A673 (cell line): ENCODE measurements at regions not wholly inside any gene's neighbourhood (a gene's known extent, or its start where the extent isn't known, plus 50 kb on each side); places are given as distances from the start of the nearest gene placed in this dataset.
"Not testable (repeated sequence)": the region's sequence is repeated elsewhere in the genome, so short reads cannot be mapped to it uniquely, and the experiment has no call there.

Source experiments
- BruUV-seq: library from RNA; stranded (reverse); fragments of 400-500 nt; replicated peaks from 2 replicates; lab custom pipeline; 2021; lab: Mats Ljungman, UMichigan
- CTCF ChIA-PET: fragments of 300-600 bp; sonication (Branson Sonifier 250); formaldehyde crosslinking; loops from one replicate; lab custom pipeline; 2022; ENCODE audit warnings: antibody characterized with exemption; lab: Charles Lee
- POLR2A ChIA-PET: fragments of 300-600 bp; sonication (Branson Sonifier 250); formaldehyde crosslinking; loops from one replicate; lab custom pipeline; 2022; ENCODE audit warnings: antibody characterized with exemption; ENCODE audit not compliant: low non-redundant PET; lab: Charles Lee
- DNase-seq: peaks from one replicate; pipeline ENCODE4 v3.0.0-alpha.2; 2015; ENCODE audit warnings: low spot score
- H3K27ac ChIP-seq: fragments of 200-600 bp; sonication (generic); 2 replicates; pipeline ENCODE4 v1.5.1; 2016; ENCODE audit warnings: mixed run types, low read depth, mild to moderate bottlenecking, mixed read lengths, antibody characterized with exemption, low read length; ENCODE audit not compliant: poor library complexity, severe bottlenecking
- H3K27me3 ChIP-seq: fragments of 200-600 bp; sonication (generic); replicated peaks from 2 replicates; pipeline ENCODE4 v1.6.1; 2017; ENCODE audit warnings: mixed run types, low read depth, mild to moderate bottlenecking, mixed read lengths, antibody characterized with exemption, low read length; ENCODE audit not compliant: insufficient read depth, poor library complexity
- H3K36me3 ChIP-seq: fragments of 200-600 bp; sonication (generic); 2 replicates; pipeline ENCODE4 v1.6.1; 2016; ENCODE audit warnings: mixed run types, mild to moderate bottlenecking, mixed read lengths, antibody characterized with exemption, low read length; ENCODE audit not compliant: insufficient read depth, poor library complexity, severe bottlenecking
- H3K4me1 ChIP-seq: fragments of 200-600 bp; sonication (generic); 2 replicates; pipeline ENCODE4 v1.6.1; 2017; ENCODE audit warnings: mixed run types, mild to moderate bottlenecking, mixed read lengths, antibody characterized with exemption, low read length; ENCODE audit not compliant: insufficient read depth, poor library complexity, severe bottlenecking
- H3K4me3 ChIP-seq: fragments of 200-600 bp; sonication (generic); 2 replicates; pipeline ENCODE4 v1.5.1; 2016; ENCODE audit warnings: low read depth, mixed run types, mild to moderate bottlenecking, mixed read lengths, low read length; ENCODE audit not compliant: poor library complexity, severe bottlenecking
- H3K9me3 ChIP-seq: fragments of 200-600 bp; sonication (generic); 2 replicates; pipeline ENCODE4 v1.6.1; 2016; ENCODE audit warnings: mixed run types, low read depth, mild to moderate bottlenecking, mixed read lengths, antibody characterized with exemption, low read length; ENCODE audit not compliant: poor library complexity, severe bottlenecking
- CTCF ChIP-seq: fragments of 300-800, 200-600 bp; sonication (generic); conservative IDR thresholded peaks from 2 replicates; pipeline ENCODE4 v1.5.1; 2017; ENCODE audit warnings: low read depth, mild to moderate bottlenecking, antibody characterized with exemption, low read length, moderate library complexity, mixed read lengths
- intact Hi-C: fragments of 100-400 bp; cut with micrococcal nuclease; formaldehyde crosslinking; loops from one replicate; pipeline ENCODE4 v1.10.0; 2022; ENCODE audit not compliant: unreplicated experiment

GRCh38 chr10:47646686-47647273 lies 116.6 kb downstream of the SYT15B start:
- POLR2A ChIA-PET, CTCF ChIA-PET, H3K4me3 ChIP-seq, H3K36me3 ChIP-seq, H3K4me1 ChIP-seq, intact Hi-C loops, H3K9me3 ChIP-seq, H3K27me3 ChIP-seq, H3K27ac ChIP-seq, BruUV-seq: not testable (repeated sequence)
- TF ChIP-seq CTCF = peak; percentile 46
- peak; percentile 55 for DNase-seq

GRCh38 chr10:47626975-47627374 lies 103.5 kb upstream of the AGAP9 start:
- H3K27ac ChIP-seq, POLR2A ChIA-PET, H3K4me1 ChIP-seq, DNase-seq, BruUV-seq, H3K4me3 ChIP-seq, intact Hi-C loops, H3K9me3 ChIP-seq, CTCF ChIA-PET, H3K36me3 ChIP-seq, H3K27me3 ChIP-seq: not testable (repeated sequence)

GRCh38 chr10:47622719-47623118 lies 99.3 kb upstream of the AGAP9 start:
- H3K27ac ChIP-seq, H3K27me3 ChIP-seq, H3K36me3 ChIP-seq, CTCF ChIA-PET, H3K4me1 ChIP-seq, POLR2A ChIA-PET, H3K4me3 ChIP-seq, DNase-seq, H3K9me3 ChIP-seq, intact Hi-C loops, BruUV-seq: not testable (repeated sequence)

GRCh38 chr10:47619300-47620012 lies 96.0 kb upstream of the AGAP9 start:
- H3K36me3 ChIP-seq, DNase-seq, BruUV-seq, H3K27ac ChIP-seq, POLR2A ChIA-PET, H3K4me1 ChIP-seq, H3K4me3 ChIP-seq, H3K9me3 ChIP-seq, H3K27me3 ChIP-seq, CTCF ChIA-PET, intact Hi-C loops: not testable (repeated sequence)

- H3K4me1 ChIP-seq, H3K27ac ChIP-seq, POLR2A ChIA-PET, BruUV-seq, H3K27me3 ChIP-seq, DNase-seq, H3K36me3 ChIP-seq, CTCF ChIA-PET, intact Hi-C loops, H3K9me3 ChIP-seq, H3K4me3 ChIP-seq: not testable (repeated sequence)
These were observed 85.9 kb upstream of the AGAP9 start for GRCh38 chr10:47609311-47609710.

- H3K36me3 ChIP-seq, H3K9me3 ChIP-seq, DNase-seq, H3K4me3 ChIP-seq, H3K27ac ChIP-seq, BruUV-seq, POLR2A ChIA-PET, H3K27me3 ChIP-seq, intact Hi-C loops, H3K4me1 ChIP-seq, CTCF ChIA-PET: not testable (repeated sequence)
These were observed 82.6 kb upstream of the AGAP9 start for GRCh38 chr10:47605791-47606773.
